ENCODE measurements at regions not wholly inside any gene's neighbourhood (a gene's known extent, or its start where the extent isn't known, plus 50 kb on each side); places are given as distances from the start of the nearest gene placed in this dataset.
"Not testable (repeated sequence)": the region's sequence is repeated elsewhere in the genome, so short reads cannot be mapped to it uniquely, and the experiment has no call there.

GRCh38 chr22:48820481-48821345 lies 1007.0 kb downstream of the BRD1 start:
- H3K4me3 ChIP-seq = no peak overlapping the region
- TF ChIP-seq CTCF (IDR thresholded peaks at IDR 0.05) = no peak
- DNase-seq (ENCODE audit: low spot score) = peak; percentile 64
- no peak overlapping the region for H3K27ac ChIP-seq

GRCh38 chr22:48819961-48820360 lies 1007.7 kb downstream of the BRD1 start:
- DNase-seq (ENCODE audit: low spot score) = peak; percentile 38
- TF ChIP-seq CTCF (IDR thresholded peaks at IDR 0.05) = no peak
- no peak overlapping the region for H3K27ac ChIP-seq
- H3K4me3 ChIP-seq = no peak overlapping the region

GRCh38 chr22:48819232-48819631 lies 1008.4 kb downstream of the BRD1 start:
- Histone ChIP-seq H3K4me3 (no peak overlapping the region), H3K27ac (no peak overlapping the region)
- TF ChIP-seq CTCF (IDR thresholded peaks at IDR 0.05) = no peak
- DNase-seq (ENCODE audit: low spot score) = peak; percentile 60

- not testable (repeated sequence) for DNase-seq (ENCODE audit: low spot score); H3K4me3 ChIP-seq; H3K27ac ChIP-seq
Observed at GRCh38 chr22:48817491-48817890, 1010.2 kb downstream of the BRD1 start.

- H3K4me3 ChIP-seq = no peak overlapping the region
- H3K27ac ChIP-seq = no peak overlapping the region
- no peak for DNase-seq (ENCODE audit: low spot score)
- no peak for TF ChIP-seq CTCF (IDR thresholded peaks at IDR 0.05)
Observed at GRCh38 chr22:48811885-48812284, 1015.8 kb downstream of the BRD1 start.

GRCh38 chr22:48808038-48808960 lies 1019.4 kb downstream of the BRD1 start:
- no peak for TF ChIP-seq CTCF (IDR thresholded peaks at IDR 0.05)
- no peak overlapping the region for H3K27ac ChIP-seq
- H3K4me3 ChIP-seq = no peak overlapping the region
- DNase-seq (ENCODE audit: low spot score) = no peak

- Histone ChIP-seq H3K27ac (no peak overlapping the region), H3K4me3 (no peak overlapping the region)
- TF ChIP-seq CTCF (IDR thresholded peaks at IDR 0.05) = no peak
- no peak for DNase-seq (ENCODE audit: low spot score)
Observed at GRCh38 chr22:48807155-48807554, 1020.5 kb downstream of the BRD1 start.
